Activated CD8-positive, alpha-beta memory T cell treated with anti-CD3 and anti-CD28 coated beads, Interleukin-2, amount 50 U/mL, for 48 hours (primary cell): ENCODE measurements at regions not wholly inside any gene's neighbourhood (a gene's known extent, or its start where the extent isn't known, plus 50 kb on each side); places are given as distances from the start of the nearest gene placed in this dataset.
A peak's percentile ranks its signal among the peaks of the same experiment; 100 is the strongest.

Experiments
- DNase-seq: peaks from one replicate; pipeline ENCODE4 v3.0.0-alpha.2; 2020

- DNase-seq, result no peak
Measured at GRCh38 chr21:26736449-26736848, 108.8 kb downstream of the ADAMTS1 start.

- no peak for DNase-seq
Measured at GRCh38 chr21:26732432-26733221, 112.6 kb downstream of the ADAMTS1 start.

GRCh38 chr21:26719750-26720149 lies 125.5 kb downstream of the ADAMTS1 start:
- no peak for DNase-seq

- DNase-seq, result no peak
Measured at GRCh38 chr21:26717146-26717739, 128.0 kb downstream of the ADAMTS1 start.

GRCh38 chr21:26715878-26716506 lies 129.2 kb downstream of the ADAMTS1 start:
- DNase-seq, result peak; percentile 52

- DNase-seq, result no peak
Measured at GRCh38 chr21:26715116-26715515, 130.1 kb downstream of the ADAMTS1 start.

GRCh38 chr21:26710155-26710554 lies 135.1 kb downstream of the ADAMTS1 start:
- DNase-seq, result no peak

GRCh38 chr21:26709090-26709489 lies 136.0 kb upstream of the CYYR1 start:
- DNase-seq, result no peak

GRCh38 chr21:26708223-26708800 lies 135.2 kb upstream of the CYYR1 start:
- no peak for DNase-seq

- DNase-seq, result no peak
Measured at GRCh38 chr21:26707246-26707645, 134.2 kb upstream of the CYYR1 start.

- no peak for DNase-seq
Measured at GRCh38 chr21:26698416-26698815, 125.3 kb upstream of the CYYR1 start.

GRCh38 chr21:26691416-26691815 lies 118.3 kb upstream of the CYYR1 start:
- no peak for DNase-seq

- DNase-seq, result no peak
Measured at GRCh38 chr21:26686705-26687104, 113.6 kb upstream of the CYYR1 start.

GRCh38 chr21:26686278-26686677 lies 113.2 kb upstream of the CYYR1 start:
- no peak for DNase-seq

- DNase-seq, result no peak
Measured at GRCh38 chr21:26684889-26685288, 111.8 kb upstream of the CYYR1 start.

- DNase-seq, result no peak
Measured at GRCh38 chr21:26683996-26684395, 110.9 kb upstream of the CYYR1 start.

GRCh38 chr21:26679284-26679683 lies 106.2 kb upstream of the CYYR1 start:
- DNase-seq, result no peak

- DNase-seq, result no peak
Measured at GRCh38 chr21:26674323-26674722, 101.2 kb upstream of the CYYR1 start.

GRCh38 chr21:26669215-26669764 lies 96.2 kb upstream of the CYYR1 start:
- DNase-seq, result no peak

GRCh38 chr21:26659757-26660156 lies 86.7 kb upstream of the CYYR1 start:
- no peak for DNase-seq

- DNase-seq, result no peak
Measured at GRCh38 chr21:26659182-26659581, 86.1 kb upstream of the CYYR1 start.

GRCh38 chr21:26655460-26655859 lies 82.4 kb upstream of the CYYR1 start:
- DNase-seq, result no peak

GRCh38 chr21:26653430-26653829 lies 80.3 kb upstream of the CYYR1 start:
- no peak for DNase-seq

GRCh38 chr21:26652854-26653253 lies 79.8 kb upstream of the CYYR1 start:
- DNase-seq, result no peak
